ENCODE measurements at regions not wholly inside any gene's neighbourhood (a gene's known extent, or its start where the extent isn't known, plus 50 kb on each side); places are given as distances from the start of the nearest gene placed in this dataset.
"Not testable (repeated sequence)": the region's sequence is repeated elsewhere in the genome, so short reads cannot be mapped to it uniquely, and the experiment has no call there.

DNA sequence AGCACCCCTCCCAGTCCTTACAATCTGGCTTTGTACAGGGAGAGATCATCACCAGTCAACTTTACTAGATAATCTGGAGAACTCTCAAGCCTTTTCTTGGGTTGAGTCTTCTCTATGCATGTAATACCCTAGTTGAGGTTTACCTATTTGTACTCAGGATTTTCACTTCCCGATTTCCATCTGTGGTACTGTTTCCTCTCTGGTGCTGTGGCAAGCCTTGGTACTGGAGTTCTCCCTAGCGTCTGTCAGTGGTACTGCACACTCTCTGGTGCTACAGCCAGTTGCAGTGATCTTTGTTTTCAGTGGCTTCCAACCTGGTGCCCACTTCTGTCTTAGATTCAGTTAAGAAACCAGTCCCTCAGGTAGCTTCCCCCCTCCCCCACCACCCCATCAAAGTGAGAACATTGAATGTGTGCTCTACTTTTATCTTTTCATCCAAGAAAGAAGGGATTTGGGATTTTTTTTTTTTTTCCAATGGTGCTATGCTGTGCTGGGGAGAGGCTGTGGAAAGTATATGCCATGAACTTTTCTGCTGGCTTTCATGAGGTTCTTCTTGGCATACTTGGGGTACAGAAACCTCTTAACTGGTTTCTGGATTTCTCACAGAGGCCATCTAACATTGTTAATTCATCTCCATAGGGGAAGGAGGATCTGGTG, 69.4 kb upstream of the EVL start:
- DNase-seq: peak; percentile 60

DNA sequence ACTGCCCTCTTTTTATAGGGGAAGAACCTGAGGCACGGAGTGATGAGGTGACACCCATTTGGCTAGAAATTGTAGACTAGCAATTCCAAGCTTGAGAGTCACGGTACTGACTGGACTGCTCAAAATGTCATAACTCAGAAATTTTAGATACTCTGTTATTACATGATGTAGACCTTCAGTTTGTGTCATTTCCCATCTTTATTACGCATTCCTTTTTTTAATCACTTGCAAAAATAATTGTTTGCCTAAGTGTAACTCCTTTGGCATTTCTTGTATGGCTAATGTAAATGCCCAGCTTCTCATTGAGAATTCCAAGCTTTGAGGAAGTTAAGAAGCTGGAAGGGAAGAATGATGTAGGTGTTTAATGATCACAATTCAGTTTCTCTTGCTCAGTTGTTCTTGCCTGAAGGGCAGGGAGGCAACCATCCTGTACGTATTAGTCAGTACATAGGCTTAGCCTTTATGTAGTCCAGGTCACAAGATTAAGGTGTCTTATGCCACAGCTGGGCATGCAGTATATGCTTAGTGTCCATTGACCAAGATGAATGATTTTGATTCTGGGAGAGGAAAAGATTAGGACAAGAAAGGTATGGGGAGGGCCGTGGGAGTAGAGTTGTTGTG, 68.2 kb upstream of the EVL start:
- DNase-seq: no peak

DNA sequence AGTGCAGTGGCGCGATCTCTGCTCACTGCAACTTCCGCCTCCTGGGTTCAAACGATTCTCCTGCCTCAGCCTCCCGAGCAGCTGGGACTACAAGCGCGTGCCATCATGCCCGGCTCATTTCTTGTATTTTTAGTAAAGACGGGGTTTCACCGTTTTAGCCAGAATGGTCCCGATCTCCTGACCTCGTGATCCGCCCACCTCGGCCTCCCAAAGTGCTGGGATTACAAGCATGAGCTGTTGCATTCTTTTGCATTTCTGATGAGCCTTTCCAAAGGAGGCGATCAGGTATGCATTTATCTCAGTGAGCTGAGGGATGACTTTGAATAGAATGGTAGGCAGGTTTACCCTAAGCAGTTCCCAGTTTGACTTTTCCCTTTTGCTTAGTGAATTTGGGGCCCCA, 64.8 kb upstream of the EVL start:
- DNase-seq: not testable (repeated sequence)

DNA sequence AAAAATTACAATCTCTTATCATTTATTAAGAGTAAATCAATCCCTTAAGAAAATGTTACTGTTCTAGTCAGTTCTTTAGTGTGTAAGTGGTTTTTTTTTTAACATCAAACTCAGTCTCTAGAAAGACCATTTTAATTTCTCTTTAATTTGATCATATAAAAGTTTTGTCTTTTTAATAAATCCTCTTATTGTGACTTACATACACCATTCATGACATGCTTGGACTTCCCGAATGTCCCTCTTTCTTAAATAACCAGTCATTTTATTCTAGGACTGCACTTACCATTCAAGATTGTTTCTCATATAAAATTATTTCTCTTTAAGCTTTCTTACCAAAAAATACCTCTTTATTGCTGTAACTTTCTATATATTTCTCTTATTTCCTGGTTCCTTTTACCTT, 60.8 kb upstream of the EVL start:
- no peak for DNase-seq

DNA sequence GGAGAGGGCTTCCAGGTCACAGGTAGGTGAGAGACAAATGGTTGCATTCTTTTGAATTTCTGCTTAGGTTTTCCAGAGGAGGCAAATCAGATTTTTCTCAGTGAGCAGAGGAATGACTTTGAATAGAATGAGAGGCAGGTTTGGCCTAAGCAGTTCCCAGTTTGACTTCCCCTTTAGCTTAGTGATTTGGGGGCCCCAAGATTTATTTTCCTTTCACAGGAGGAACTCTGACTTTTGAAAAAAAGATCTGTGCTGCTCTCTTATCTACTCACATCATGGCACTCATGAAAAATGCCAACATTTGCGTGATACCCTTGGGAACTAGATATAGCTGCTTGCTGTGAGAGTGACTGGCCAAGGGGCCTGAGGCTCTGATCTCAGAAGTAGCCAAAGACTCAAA, 58.0 kb upstream of the EVL start:
- DNase-seq: peak; percentile 15

DNA sequence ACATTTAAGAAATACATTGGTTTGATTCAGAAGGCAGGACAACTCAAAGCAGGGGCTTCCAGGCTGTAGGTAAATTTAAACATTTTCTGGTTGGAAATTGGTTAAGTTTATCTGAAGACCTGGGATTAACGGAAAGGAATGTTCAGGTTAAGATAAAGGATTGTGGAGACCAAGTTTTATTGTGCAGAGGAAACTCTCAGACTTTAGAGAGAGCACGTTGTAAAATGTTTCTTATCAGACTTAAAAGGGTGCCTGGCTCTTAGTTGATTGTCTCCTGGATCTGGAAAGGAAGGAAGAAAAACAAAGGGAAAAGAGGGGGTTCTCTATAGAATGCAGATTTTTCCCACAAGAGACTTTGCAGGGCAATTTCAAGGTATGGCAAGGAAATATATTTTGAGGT, 55.4 kb upstream of the EVL start:
- not testable (repeated sequence) for DNase-seq

DNA sequence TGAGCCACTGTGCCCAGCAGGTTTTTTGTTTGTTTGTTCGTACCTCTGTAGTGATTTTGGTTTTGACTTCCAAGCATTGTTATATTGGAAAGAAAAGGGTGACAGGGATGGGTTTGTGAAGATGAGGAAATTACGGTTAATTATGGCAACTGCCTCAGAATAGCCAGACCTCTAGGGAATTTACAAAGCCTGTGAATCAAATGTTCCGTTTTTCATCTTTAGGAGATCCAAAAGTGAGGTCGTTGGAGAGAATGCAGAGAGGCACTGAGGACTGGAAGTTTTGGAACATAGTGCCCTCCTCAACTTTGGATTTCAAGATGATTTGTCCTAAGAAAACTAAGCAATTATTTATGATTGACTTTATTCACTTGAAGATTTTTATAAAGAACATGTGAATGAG, 54.5 kb upstream of the EVL start:
- no peak for DNase-seq

DNA sequence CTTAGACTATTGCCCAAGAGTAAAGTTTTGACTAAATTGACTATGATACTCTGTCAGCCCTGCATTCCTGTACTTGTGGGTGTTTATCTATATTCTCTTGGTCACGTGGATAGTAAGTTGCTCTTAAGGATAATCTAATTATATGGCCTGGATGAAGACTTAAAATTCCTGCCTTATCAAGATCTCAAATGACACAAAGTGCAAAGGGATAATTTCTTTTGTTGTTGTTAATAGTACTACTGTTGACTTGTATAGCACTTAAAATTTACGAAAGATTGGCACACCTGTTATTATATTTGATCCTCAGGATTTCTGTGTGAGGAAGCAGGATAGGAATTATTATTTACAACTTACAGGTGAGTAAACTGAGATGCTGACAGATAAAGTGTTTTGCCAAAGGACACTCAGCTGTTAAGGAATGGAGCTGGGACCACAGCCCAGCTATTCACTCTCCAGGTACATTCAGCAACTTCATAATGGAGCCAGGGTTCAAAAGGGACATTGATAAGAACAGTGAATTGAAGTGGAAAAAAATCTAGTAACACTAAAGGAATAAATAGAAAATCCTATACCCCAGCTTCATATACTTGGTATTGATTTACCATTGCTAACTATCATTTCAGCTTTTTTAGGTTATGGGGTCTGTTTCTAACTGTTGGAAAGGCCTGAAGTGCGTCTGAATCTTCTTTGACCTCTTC, 53.4 kb upstream of the EVL start:
- no peak for DNase-seq

DNA sequence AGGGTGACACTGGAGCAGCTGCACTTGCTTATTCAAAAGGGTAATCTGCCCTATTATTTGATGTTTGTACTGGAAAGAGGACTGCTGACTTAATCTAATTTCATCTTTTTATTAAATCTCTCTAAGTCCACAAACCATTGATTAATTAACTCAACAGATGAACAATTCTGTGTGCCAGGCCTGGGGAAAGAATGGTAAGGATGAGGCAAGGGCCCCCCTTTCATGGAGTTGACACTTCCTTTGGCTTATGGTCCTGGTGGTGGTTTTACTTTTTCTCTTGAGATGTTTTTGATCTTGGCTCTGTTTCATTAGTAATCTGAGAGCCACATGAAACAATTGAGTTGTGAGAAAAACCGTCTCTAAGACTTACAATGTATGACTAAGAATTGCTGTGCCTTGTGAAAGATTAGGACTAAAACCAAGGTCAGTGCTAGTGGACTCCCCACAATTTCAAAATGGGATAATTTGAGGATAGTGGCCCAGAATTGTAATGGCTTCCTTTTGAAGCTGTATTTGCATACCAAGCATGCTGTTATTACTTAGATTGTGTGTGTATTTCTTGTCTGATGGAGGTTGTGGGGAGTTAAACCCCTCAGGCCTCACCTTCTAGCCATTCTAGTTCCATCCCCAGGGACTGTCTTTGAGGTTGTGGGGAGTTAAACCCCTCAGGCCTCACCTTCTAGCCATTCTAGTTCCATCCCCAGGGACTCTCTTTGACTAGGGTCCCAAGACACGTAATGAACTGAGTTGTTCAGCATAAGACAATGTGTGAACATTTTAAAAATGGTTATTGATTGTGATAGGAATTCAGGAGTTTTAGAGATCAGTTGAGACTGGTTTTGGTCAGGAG, 52.5 kb upstream of the EVL start:
- no peak for DNase-seq

DNA sequence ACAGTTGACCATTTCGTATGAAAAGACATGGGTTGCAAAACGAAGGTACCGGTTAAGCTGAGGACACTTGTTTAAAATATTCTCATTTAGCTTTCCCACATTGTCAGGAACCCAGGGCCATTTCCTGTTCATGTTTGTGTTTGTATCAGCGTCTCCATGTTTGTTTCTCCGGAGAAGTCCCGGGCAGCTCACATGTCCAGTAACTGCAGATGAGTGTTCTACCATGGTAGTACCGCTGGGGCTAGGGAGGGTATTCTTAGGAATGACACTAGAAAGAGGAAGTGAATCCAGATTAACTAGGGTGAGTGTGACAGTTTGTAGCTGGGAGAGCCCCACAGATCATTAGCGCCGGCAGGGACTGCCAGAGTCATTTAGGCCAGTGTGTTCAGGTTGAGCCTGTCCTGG, 50.0 kb upstream of the EVL start:
- no peak for DNase-seq
